HepG2 (cell line): ENCODE measurements at regions not wholly inside any gene's neighbourhood (a gene's known extent, or its start where the extent isn't known, plus 50 kb on each side); places are given as distances from the start of the nearest gene placed in this dataset.

ENCODE experiments used
- ATF4 ChIP-seq, 2 experiments: fragments of 450-650 bp in 1 of 2; sonication (generic) in 1 of 2; formaldehyde crosslinking; IDR thresholded peaks; 2 replicates each; pipeline versions ENCODE4 v1.5.0 to v1.8.0; 2020 to 2022; ENCODE audit warnings: mild to moderate bottlenecking in 1 of 2, missing genetic modification reagents in 1 of 2
- CREB3 ChIP-seq: sonication (generic); formaldehyde crosslinking; IDR thresholded peaks from 2 replicates; pipeline ENCODE4 v1.5.0; 2020; ENCODE audit warnings: missing genetic modification reagents
- ETV5 ChIP-seq: IDR thresholded peaks from 2 replicates; pipeline ENCODE4 v1.6.1; 2018; ENCODE audit warnings: missing biosample characterization, missing genetic modification reagents, inconsistent platforms, borderline replicate concordance
- FOXA3 ChIP-seq: IDR thresholded peaks from 2 replicates; pipeline ENCODE4 v1.6.1; 2016; ENCODE audit warnings: missing genetic modification reagents, missing compliant biosample characterization
- GLI4 ChIP-seq: sonication (generic); formaldehyde crosslinking; IDR thresholded peaks from 2 replicates; pipeline ENCODE4 v1.5.1; 2020; ENCODE audit warnings: missing genetic modification reagents, mild to moderate bottlenecking, moderate library complexity, borderline replicate concordance
- HMG20A ChIP-seq: IDR thresholded peaks from 2 replicates; pipeline ENCODE4 v1.6.1; 2016; ENCODE audit warnings: borderline replicate concordance
- HNRNPL ChIP-seq: fragments of 200-400 bp; formaldehyde crosslinking; IDR thresholded peaks from 2 replicates; pipeline ENCODE4 v1.6.1; 2017; ENCODE audit warnings: mild to moderate bottlenecking, low read depth, low read length
- IRF2 ChIP-seq: IDR thresholded peaks from 2 replicates; pipeline ENCODE4 v1.6.1; 2018; ENCODE audit warnings: missing genetic modification reagents, missing compliant biosample characterization
- ISX ChIP-seq: sonication (generic); formaldehyde crosslinking; conservative IDR thresholded peaks from 2 replicates; pipeline ENCODE4 v1.5.0; 2020; ENCODE audit warnings: missing genetic modification reagents
- MTF1 ChIP-seq: sonication (generic); formaldehyde crosslinking; IDR thresholded peaks from 2 replicates; pipeline ENCODE4 v1.5.0; 2020; ENCODE audit warnings: missing genetic modification reagents
- NCOR1 ChIP-seq: fragments of 200-600 bp; sonication (generic); IDR thresholded peaks from 2 replicates; pipeline ENCODE4 v1.7.0; 2017; ENCODE audit warnings: antibody characterized with exemption, low read length, borderline replicate concordance
- PHF21A ChIP-seq: sonication (generic); formaldehyde crosslinking; IDR thresholded peaks from 2 replicates; pipeline ENCODE4 v1.5.0; 2020; ENCODE audit warnings: mild to moderate bottlenecking, missing genetic modification reagents
- PHF5A ChIP-seq: IDR thresholded peaks from one replicate; pipeline ENCODE4 v1.6.1; 2018; ENCODE audit warnings: low read depth, missing genetic modification reagents; ENCODE audit not compliant: unreplicated experiment
- POGZ ChIP-seq: sonication (generic); formaldehyde crosslinking; IDR thresholded peaks from 2 replicates; pipeline ENCODE4 v1.4.0; 2020; ENCODE audit warnings: mild to moderate bottlenecking, missing genetic modification reagents
- STAG1 ChIP-seq: sonication (generic); formaldehyde crosslinking; IDR thresholded peaks from 2 replicates; pipeline ENCODE4 v1.4.0; 2020; ENCODE audit warnings: missing genetic modification reagents
- TCF7 ChIP-seq: sonication (generic); IDR thresholded peaks from 2 replicates; pipeline ENCODE4 v1.6.1; 2016; ENCODE audit warnings: antibody characterized with exemption, low read depth
- TERF1 ChIP-seq: sonication (generic); formaldehyde crosslinking; IDR thresholded peaks from 2 replicates; pipeline ENCODE4 v1.8.0; 2022; ENCODE audit warnings: mild to moderate bottlenecking, missing genetic modification reagents, moderate library complexity
- TFAP4 ChIP-seq: sonication (generic); IDR thresholded peaks from 2 replicates; pipeline ENCODE4 v1.6.1; 2016; ENCODE audit warnings: low read depth, borderline replicate concordance
- THAP11 ChIP-seq: IDR thresholded peaks from 2 replicates; pipeline ENCODE4 v1.6.1; 2016; ENCODE audit warnings: missing biosample characterization, missing genetic modification reagents
- ZMYM4 ChIP-seq: sonication (generic); formaldehyde crosslinking; IDR thresholded peaks from 2 replicates; pipeline ENCODE4 v1.8.1; 2023; ENCODE audit warnings: mild to moderate bottlenecking, missing genetic modification reagents
- ZNF354B ChIP-seq: sonication (generic); formaldehyde crosslinking; IDR thresholded peaks from 2 replicates; pipeline ENCODE4 v1.8.0; 2022; ENCODE audit warnings: mild to moderate bottlenecking, missing genetic modification reagents
- ZNF563 ChIP-seq: sonication (generic); formaldehyde crosslinking; IDR thresholded peaks from 2 replicates; pipeline ENCODE4 v1.8.0; 2022; ENCODE audit warnings: mild to moderate bottlenecking, moderate library complexity, missing genetic modification reagents
- ZNF652 ChIP-seq: IDR thresholded peaks from 2 replicates; pipeline ENCODE4 v1.6.1; 2016; ENCODE audit warnings: low read depth, borderline replicate concordance
- ZNF75D ChIP-seq: sonication (generic); formaldehyde crosslinking; IDR thresholded peaks from 2 replicates; pipeline ENCODE4 v1.8.1; 2023; ENCODE audit warnings: missing genetic modification reagents, mild to moderate bottlenecking, borderline replicate concordance
- ZNF850 ChIP-seq: sonication (generic); formaldehyde crosslinking; conservative IDR thresholded peaks from 2 replicates; pipeline ENCODE4 v1.9.0; 2021; ENCODE audit warnings: mild to moderate bottlenecking, missing genetic modification reagents
- TF ChIP-seq, protein P1 (sequence below): sonication (generic); formaldehyde crosslinking; IDR thresholded peaks from 2 replicates; pipeline ENCODE4 v1.4.0; 2020; ENCODE audit warnings: missing genetic modification reagents

DNA sequence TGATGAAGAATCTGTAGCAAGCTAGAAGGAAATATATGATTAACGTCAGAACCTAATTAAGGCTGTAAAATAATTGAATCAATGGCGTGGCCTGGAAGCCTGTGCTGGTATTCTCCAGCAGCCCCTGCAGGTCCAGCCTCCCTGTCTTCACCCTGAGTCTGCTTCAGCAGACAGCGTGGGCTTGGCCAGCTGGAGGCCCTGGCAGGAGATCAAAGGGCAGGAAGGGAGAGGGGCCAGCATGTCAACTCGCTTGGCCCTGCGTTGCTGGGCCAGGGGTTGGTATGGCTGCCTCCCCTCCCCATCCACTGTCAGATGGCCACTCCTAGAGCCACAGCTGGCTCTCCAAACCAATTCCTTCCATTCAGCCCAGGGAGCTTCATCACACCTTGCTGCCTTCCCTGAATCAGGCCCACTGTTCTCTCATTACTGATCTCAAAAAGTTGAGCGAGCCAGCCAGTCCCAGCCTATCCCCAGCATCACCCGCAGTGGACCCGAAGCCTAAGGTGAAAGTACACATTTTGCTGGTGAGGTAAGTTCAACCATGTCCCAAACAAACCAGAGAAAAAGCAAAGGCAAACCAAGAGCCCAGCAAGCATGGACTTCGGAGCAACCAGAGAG, 228.4 kb upstream of the AGAP1 start (continued):
- TF ChIP-seq TERF1 (no peak), ZMYM4 (peak; percentile 46; the same call in 1 of the 2 replicates), NCOR1 (peak; percentile 41; the same call in 1 of the 2 replicates), HNRNPL (peak; percentile 79; the same call in 1 of the 2 replicates), POGZ (CRISPR knock-in tag) (peak; percentile 45; the same call in 1 of the 2 replicates), MTF1 (CRISPR knock-in tag) (no peak), ZNF354B (CRISPR knock-in tag) (no peak), ZNF75D (CRISPR knock-in tag) (no peak), CREB3 (CRISPR knock-in tag) (no peak), ISX (CRISPR knock-in tag) (no peak), ZNF850 (CRISPR knock-in tag) (no peak), GLI4 (CRISPR knock-in tag) (no peak), HMG20A (peak; percentile 48; the same call in 1 of the 2 replicates), ZNF563 (CRISPR knock-in tag) (no peak), TFAP4 (peak; percentile 93), ETV5 (CRISPR knock-in tag) (peak; percentile 52; the same call in 1 of the 2 replicates), TCF7 (peak; percentile 64; the same call in 1 of the 2 replicates), ZNF652 (CRISPR knock-in tag) (no peak), PHF21A (CRISPR knock-in tag) (no peak), IRF2 (peak; percentile 49; the same call in 1 of the 2 replicates), FOXA3 (CRISPR knock-in tag) (no peak), PHF5A (CRISPR knock-in tag) (no peak), THAP11 (0 out of 2 replicates have a peak, but pooled peaks have one; percentile 31), ATF4 (CRISPR knock-in tag; IDR thresholded peaks at IDR 0.05) (no peak), STAG1 (0 out of 2 replicates have a peak, but pooled peaks have one; percentile 9)
- TF ChIP-seq, protein P1, sequence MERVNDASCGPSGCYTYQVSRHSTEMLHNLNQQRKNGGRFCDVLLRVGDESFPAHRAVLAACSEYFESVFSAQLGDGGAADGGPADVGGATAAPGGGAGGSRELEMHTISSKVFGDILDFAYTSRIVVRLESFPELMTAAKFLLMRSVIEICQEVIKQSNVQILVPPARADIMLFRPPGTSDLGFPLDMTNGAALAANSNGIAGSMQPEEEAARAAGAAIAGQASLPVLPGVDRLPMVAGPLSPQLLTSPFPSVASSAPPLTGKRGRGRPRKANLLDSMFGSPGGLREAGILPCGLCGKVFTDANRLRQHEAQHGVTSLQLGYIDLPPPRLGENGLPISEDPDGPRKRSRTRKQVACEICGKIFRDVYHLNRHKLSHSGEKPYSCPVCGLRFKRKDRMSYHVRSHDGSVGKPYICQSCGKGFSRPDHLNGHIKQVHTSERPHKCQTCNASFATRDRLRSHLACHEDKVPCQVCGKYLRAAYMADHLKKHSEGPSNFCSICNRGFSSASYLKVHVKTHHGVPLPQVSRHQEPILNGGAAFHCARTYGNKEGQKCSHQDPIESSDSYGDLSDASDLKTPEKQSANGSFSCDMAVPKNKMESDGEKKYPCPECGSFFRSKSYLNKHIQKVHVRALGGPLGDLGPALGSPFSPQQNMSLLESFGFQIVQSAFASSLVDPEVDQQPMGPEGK (CRISPR knock-in tag), result peak; percentile 48; the same call in 1 of the 2 replicates
